HG02840 (cell line): ENCODE measurements at regions not wholly inside any gene's neighbourhood (a gene's known extent, or its start where the extent isn't known, plus 50 kb on each side); places are given as distances from the start of the nearest gene placed in this dataset.

ENCODE experiments used
- ATAC-seq: cut with Tn5 transposase; IDR thresholded peaks from one replicate; pipeline ENCODE4 v1.9.1; 2021; ENCODE audit warnings: mild to moderate bottlenecking, moderate library complexity, moderate number of reproducible peaks; ENCODE audit not compliant: unreplicated experiment, low FRiP score

DNA sequence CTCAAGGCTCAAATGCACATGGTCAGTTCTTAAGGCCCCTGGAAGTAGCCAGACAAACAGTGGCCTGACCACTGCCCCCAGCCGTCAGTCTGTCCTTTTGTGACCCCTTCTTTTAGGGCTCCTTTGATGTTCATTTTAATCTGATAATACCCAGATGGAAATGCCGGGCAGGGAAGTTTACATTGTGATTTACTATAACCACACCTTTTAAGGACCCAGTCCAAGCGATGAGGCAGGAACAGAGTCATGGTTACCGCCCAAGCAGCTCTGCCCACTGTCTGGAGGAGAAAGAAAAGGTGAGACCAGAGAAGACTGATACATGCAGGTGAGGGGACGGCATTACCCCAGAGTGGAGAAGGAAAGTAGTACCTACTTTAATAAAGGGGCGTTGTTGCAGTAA is 110.6 kb downstream of the PLEKHG1 start:
- ATAC-seq, result no peak

DNA sequence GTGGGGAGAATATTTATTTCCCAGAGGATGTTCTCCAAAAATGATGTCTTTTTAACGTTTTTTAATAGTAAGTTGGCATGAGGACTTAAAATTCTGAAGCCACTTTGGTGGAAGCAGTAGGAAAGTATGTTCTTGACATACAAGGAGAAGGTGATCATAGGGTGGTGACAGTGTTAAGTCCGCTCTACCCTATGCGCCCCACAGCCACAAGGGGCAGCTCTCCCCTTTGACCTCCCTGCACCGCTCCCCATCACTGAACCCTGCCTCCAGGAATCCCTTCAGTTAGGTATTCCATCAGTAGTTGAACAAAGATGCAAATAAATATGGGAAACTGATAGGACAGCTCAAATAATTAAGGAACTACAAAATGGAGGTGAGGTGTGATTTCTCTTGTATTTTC is 111.4 kb downstream of the PLEKHG1 start:
- ATAC-seq, result no peak

DNA sequence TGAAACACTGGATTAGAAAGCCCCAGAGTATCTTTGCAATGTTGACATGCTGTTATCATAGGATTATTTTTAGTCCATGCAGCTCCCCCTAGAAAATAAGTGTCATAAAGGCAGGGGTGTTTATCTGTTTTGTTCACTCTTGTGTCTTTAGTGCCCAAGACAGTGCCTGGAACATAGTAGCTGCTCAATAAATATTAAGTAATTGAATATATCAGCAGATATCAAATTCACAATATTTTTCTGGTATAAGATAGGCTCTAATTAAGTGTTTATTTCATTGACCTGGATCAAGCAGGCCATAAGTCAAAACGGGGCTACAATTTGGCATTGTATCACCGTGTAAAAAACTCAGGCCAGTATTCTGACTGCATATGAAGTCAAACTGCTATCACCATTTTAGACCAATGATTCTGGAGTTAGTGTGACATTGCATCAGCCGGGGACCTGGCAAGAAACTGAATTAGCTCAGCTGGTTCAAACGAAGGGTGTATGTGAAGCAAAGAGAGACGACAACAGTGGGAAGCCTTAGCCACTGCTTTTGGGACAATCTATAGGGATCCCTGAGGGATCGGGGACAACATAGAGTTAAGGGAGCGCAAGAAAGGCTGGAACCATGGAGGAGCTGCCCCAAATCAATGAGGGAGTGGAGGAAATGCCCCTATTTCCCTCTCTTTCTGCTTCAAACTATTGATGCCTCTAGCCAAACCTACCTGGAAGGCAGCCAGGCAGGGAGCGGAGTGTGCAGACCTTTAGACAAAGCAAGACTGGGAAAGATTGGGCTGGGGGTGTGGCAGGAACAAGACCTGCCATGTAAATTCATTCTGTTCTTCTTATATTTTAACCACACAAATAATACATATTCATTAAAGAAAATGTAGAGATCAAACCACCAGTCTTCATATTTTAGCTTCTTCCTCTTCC is 112.2 kb downstream of the PLEKHG1 start:
- ATAC-seq, result no peak

DNA sequence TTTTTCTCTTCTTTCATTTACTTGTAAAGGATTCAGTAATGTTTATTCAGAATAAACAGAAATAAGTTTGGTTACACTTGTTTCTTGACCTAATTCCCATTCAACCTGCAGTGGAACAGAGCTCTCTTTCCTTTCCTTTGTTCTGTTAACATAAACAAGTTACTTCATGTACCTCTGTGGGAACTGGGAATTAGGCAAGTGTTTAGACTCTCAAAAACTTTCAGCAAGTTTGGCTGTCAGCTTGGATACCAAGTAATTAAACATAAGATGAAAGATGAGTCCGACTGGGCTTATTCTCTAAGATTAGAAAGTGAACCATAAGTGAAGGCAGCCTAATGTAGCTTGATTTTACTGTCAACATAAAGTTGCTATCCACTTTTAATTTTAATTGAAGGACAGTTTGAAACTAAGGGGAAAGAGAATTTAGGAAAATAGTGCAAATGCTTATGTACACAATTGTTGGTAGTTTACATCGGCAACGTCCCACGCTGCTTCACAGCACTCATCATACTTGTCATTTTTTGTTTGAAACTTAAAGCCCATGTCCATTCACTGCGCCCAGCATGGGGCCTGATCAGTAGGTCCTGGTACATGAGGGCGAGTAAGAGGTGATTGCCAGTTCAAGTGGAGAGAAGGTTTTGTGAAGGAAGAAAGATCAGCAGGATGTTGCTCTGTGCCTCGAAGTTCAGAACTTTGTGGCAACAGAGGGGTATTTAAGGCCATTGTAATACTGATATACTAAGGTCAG is 113.0 kb downstream of the PLEKHG1 start:
- no peak for ATAC-seq

DNA sequence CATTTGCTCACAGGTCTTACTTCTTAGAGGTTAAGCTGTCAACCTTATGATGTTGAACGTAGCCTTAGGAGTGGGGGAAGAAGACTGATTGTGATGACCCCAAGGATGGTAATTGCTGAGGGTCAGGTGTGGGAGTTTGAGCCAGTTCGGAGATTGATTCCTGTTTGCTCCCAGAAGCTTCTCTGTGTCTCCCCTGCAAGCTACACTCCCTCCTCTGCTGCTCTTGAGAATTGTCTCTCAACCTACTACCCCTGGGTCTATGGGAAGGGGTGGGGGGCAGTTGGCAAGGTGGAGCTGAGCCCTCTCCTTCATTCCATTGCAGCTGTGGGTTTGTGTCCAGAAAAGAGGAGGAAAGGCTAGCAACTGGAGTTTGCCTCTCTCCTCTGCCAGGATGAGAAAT is 113.8 kb downstream of the PLEKHG1 start:
- ATAC-seq, result no peak

DNA sequence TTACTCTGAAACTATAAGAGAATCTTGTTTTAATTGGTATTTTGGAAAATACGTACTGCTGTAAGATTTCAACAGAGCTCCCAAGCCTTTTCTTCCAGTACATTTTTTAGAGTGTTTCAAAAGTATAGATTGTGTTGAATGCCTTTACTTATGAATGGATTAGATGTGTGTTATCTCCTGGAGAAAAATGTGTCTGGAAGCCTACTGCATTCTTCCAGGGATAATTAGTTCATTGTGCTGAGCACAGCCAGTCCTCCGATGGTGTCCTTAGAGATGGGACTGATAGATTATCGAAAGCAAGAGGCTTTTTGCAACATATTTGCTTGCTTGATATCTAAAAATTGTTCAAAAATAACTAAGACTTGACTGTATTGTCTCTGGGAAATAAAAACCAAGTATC is 114.2 kb downstream of the PLEKHG1 start:
- no peak for ATAC-seq

DNA sequence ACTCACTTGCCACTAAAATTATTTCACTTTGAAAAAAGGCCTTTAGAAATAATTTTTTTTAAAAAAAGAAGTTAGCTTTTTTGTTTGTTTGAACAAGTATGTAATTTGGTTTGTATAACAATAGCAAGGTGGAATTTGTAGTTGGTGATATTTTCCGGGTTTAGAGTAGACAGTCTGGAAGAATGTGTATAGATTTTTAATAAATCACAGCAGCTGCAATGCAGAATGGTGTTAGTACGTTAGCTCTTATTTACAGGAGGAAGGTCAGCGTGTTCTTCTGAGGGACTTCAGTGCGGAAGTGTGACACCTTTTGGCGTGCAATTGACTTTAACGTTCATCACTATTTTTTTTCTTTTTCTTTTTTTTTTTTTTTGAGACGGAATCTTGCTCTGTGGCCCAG is 115.4 kb downstream of the PLEKHG1 start:
- ATAC-seq, result no peak

DNA sequence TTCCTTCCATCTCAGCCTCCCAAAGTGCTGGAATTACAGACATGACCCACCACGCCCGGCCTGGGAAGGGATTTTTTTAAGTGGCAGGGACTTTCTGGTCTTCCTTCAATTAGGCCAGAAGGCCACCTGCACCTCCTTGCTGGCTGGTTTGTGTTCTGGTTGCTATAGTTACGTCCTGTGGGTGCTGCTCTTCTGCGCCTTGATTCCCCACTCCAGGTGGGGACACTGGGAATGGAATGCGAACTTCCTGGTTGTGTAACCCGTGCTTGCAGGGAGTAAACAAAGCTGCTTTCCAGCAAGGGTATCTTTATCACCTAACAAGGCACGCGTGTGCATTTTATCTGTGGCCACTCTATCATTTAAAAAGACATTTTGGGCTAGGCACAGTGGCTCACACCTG is 117.7 kb downstream of the PLEKHG1 start:
- no peak for ATAC-seq

DNA sequence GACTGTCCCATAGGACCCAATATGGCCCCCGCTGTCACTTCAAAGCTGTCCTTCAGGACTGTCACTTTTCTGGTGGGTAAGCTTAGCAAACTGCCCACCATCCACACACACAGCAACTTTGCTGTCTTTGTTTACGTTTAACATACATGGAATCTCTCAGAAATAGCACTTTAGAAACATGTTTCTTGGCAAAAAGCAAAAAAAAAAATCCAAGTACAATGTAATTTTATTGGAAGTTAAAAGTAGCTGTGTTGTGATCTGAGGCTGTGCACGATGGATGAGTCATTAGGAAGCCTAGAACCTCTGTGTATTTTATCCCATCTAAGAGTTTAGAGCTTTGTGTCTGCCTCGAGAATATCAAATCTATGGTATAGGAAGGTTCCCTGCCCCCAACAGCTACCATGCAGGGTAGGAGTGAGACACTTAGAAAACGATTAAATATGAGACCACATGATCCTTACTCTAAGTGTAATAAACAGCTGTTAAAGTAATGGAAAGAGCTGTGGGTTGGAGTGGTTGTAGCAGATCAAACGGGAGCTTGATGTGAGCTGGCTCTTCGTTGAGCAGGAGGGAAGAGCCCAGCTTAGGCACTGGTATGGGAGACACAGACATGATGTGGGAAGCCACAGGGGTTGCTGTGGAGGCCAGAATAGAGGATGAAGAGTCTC is 119.5 kb downstream of the PLEKHG1 start:
- ATAC-seq, result no peak

DNA sequence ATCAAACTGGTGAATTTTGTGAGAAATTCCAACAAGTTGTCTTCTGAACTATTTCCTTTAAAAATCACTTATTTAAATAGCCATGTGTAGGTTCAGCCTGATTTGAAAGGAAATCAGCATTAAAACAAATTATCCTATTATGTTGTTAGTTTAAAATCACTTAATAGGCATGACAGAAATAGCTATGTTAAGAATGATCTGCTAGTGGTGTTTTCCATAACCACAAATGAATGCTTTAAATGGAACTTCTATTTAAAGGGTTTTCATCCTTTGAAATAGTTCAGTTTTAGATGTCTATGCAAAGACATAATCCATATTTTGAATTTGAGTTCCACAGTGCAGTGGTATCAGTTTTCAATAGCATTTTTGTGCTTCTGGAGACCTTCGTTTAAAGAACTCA is 120.1 kb downstream of the PLEKHG1 start:
- no peak for ATAC-seq

DNA sequence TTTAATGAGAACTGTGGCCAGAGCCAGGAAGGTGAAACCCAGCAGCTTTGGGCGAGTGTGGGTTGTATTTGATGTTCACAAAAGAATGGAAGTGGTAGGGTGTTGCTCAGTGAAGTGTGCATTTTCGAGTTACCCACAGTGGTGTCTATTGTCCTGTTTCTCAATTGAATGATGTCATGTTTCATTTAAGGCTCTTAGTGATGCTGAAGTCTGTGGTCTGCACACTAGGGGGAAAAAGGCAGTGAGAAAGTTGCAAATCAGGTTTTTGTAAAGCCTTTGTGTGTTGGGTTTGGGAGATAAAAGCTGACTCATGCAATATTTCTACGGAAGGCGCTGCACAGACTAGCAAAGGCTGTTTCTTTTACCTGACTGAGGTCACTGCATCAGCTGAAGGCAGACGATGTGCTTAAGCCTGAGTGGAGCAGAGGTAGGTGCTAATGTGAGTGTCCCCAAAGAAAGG is 121.1 kb downstream of the PLEKHG1 start:
- ATAC-seq, result peak; percentile 86

DNA sequence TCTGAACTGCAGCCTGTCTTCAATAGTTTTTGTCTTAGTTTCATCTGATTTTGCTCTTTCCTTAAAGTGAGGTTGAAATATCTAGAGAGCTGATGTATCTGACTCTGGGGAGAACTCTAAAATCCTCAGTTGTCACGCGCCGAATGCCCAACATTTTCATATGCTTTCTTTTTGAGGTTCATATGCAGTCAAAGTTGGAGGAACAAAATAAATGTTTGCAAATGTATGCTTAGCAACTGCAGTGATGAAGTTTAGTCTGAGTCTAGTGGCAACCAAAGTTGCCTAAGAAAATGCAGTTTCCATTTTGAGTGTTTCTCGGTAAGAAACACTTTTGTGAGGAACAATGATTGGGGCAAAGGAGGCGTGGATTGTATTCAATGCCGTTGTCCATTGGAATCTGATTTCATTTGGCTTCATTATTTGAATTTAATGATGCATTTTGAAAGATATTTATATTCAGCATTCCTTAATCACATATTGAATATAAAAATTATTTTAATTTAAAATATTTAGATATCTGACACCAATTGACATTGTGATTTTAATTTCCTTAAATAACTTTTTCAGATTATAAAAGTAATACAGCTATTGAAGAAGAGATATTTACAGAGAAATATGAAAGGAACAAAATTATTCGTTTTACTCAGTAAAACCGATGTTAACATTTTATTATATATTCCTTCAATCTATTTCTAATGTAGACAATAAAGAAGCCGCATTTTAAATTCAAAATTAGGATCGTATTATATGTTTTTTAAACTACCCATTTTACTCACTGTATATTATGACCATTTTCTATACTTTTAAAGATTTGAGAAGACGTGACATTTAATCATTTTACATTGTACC is 122.0 kb downstream of the PLEKHG1 start:
- no peak for ATAC-seq

DNA sequence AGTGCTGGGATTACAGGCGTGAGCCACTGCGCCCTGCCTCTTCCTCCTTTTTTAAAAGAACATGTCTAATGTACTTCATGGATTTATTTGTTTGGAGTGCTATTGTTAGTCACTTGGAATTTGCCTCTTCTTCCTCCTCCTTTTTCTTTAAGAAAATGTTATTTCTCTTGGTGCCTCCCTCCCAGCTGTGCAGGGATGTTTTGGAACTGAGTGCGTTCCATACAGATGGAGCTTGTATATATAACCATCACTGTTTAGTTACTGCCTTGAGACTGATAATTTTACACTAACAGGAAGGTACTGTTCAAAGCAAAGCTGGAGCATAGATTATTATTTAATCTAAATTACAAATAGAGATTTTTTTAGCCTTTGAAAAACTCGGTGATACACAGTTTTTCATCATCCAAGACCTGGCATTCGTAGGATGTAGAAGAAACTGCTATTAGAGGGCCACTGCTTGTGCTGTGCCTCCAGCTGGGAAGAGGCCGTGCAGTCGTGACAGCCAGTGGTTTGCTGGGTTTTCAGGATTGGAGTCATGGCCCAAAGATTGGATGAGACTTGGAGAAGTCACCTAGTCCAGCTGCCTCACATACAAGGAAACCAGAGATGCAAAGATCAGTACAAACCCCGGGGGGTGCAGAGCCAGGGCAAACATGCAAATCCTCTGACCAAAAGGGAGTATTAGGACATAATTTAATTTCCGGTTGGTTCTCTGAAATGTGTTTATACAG is 123.1 kb downstream of the PLEKHG1 start:
- no peak for ATAC-seq

DNA sequence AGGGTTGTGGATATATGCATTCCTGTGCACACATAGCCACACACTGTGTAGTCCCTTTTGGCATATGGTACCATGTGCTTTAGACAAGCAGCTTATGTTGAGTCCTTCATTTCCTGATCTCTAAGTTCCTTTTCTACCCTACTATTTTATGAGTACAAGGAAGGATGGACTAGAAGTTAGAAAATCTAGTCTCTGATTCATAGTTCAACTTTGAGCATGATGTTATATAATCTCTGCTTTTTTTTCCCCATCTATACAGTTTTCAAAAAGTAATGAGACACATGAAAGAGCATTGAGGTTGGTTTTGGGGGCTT is 123.6 kb downstream of the PLEKHG1 start:
- ATAC-seq, result no peak

DNA sequence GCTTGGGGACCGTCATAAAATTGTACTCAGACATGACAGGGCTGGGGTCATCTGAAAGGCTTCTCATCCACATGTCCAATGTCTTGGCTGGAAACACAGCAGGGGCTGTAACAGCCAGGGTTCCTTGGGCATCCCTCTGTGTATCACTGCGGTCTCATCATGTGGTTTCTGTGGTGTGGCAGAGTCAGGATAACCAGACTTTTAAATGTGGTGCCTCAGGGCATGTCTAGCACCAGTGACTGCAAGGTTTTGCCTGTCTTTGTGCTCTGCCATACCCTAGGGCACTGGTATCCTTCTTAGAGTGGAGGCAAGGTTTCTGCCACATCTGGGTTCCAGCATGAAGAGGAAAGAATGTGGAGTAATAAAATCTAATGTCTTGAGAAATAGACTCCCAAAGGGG is 124.2 kb downstream of the PLEKHG1 start:
- ATAC-seq, result no peak

DNA sequence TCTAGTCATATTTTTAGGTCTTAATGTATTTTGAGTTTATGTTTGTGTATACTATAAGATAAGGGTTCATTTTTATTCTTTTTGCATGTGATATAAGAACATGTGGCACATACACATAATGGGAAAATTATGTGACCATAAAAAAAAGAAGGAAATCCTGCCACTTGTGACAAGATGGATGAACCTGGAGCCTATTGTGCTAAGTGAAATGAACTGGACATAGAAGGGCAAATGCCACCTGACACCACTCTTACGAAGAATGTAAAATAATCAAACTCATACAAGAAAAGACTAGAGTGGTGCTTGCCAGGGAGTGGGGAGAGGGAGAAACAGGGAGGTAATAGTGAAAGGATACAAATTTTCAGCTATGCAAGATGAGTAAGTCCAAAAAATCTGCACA is 126.1 kb downstream of the PLEKHG1 start:
- ATAC-seq, result no peak

DNA sequence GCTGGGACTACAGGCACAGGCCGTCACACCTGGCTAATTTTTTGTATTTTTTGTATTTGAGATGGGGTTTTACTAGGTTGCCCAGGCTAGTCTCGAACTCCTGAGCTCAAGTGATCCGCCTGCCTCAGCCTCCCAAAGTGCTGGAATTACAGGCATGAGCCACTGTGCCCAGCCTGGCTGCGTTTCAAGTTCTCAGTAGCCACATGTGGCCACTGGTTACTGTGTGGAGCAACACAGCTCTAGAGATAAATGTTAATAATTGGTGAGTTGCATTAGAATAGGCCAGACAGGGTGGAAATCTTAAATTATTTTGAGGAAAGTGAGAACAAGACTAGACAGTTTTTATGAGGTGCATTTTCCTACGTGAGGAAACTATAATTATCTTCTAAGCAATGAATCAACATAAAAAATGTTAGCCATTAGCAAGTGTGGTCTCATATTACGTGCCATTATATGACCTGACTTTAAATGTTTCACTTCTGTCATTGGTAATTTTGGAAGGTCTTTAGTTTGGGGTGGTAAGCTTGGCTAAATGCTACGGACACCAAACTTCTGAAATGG is 129.6 kb downstream of the PLEKHG1 start:
- no peak for ATAC-seq

DNA sequence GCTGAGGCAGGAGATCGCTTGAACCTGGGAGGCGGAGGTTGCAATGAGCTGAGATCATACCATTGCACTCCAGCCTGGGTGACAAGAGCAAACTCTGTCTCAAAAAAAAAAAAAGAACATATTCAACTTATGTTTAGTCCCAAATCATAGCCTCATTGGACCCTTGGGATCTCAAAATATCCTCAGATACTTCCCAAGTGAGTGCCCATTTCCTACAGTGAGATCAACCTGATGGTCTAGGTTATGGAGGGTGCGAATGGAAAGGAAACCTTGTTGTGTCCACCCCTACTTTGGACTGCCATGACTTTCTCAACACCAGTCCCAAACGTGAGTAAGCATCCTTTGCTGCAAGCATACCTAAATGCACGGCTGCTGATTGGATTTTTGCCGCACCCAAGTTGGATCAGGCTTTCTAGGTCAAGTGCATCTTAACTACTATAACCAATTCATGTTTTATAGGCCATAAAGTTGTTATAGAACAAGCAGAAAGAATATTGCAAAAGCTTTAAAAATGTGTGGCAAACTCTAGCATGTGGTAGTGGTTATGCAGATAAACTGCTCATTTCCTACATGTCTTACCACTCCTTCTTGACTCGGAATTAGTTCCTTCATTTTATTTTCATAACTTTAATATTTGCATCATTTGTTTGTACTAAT is 131.2 kb downstream of the PLEKHG1 start:
- ATAC-seq, result no peak
